Endothelial cell of umbilical vein (primary cell): ENCODE measurements at regions not wholly inside any gene's neighbourhood (a gene's known extent, or its start where the extent isn't known, plus 50 kb on each side); places are given as distances from the start of the nearest gene placed in this dataset.

Experiments
- BruUV-seq: library from RNA; stranded (reverse); fragments of 400-500 nt; replicated peaks from 2 replicates; lab custom pipeline; 2021; lab: Mats Ljungman, UMichigan
- CTCF ChIA-PET: fragments of 300-600, 350-600 bp; sonication (Branson Sonifier 250); formaldehyde crosslinking; loops from one replicate; lab custom pipeline; 2021; ENCODE audit warnings: antibody characterized with exemption, inconsistent platforms; lab: Charles Lee
- POLR2A ChIA-PET: fragments of 300-600, 350-600 bp; sonication (Branson Sonifier 250); formaldehyde crosslinking; loops from one replicate; lab custom pipeline; 2021; ENCODE audit warnings: antibody characterized with exemption, inconsistent platforms; lab: Charles Lee
- DNase-seq: peaks from one replicate; pipeline ENCODE4 v3.0.0-alpha.2; 2011; ENCODE audit warnings: low read depth, low spot score
- FAIRE-seq: peaks from 2 replicates; lab custom pipeline; 2011; peaks lifted over from hg19 to GRCh38; lab: Jason Lieb, UNC
- H2AFZ ChIP-seq: 2 replicates; pipeline ENCODE4 v1.6.0; 2012; ENCODE audit warnings: low read depth, low read length, control low read depth, inconsistent platforms
- H3K27ac ChIP-seq: 2 replicates; pipeline ENCODE4 v1.5.1; 2011; ENCODE audit warnings: low read depth, mild to moderate bottlenecking, control low read depth, low read length, moderate library complexity; ENCODE audit not compliant: insufficient read depth
- H3K27me3 ChIP-seq, 2 experiments: 2 replicates each; pipeline versions ENCODE4 v1.6.0 to v1.6.1; 2011; ENCODE audit warnings: low read length in 2 of 2, mixed read lengths in 1 of 2; ENCODE audit not compliant: control insufficient read depth in 2 of 2, insufficient read depth in 2 of 2
- H3K36me3 ChIP-seq, 2 experiments: 2 replicates in 1 of 2; 3 replicates in 1 of 2; pipeline ENCODE4 v1.5.1; 2011; ENCODE audit warnings: low read length in 2 of 2, mild to moderate bottlenecking in 1 of 2, moderate library complexity in 1 of 2; ENCODE audit not compliant: control insufficient read depth in 2 of 2, insufficient read depth in 2 of 2; ENCODE audit errors: extremely low read depth in 1 of 2
- H3K4me1 ChIP-seq: 3 replicates; pipeline ENCODE4 v1.5.1; 2011; ENCODE audit warnings: mild to moderate bottlenecking, low read length; ENCODE audit not compliant: control insufficient read depth, insufficient read depth; ENCODE audit errors: extremely low read depth
- H3K4me2 ChIP-seq: 2 replicates; pipeline ENCODE4 v1.6.1; 2011; ENCODE audit warnings: low read length, control low read depth, mixed read lengths; ENCODE audit not compliant: insufficient read depth
- H3K4me3 ChIP-seq, 3 experiments: fragments of 200-600 bp in 1 of 3; sonication (generic), shearing (Covaris generic) in 1 of 3; replicated peaks in 1 of 3; 2 replicates each; pipeline ENCODE4 v1.5.1; 2011 to 2016; ENCODE audit warnings: control low read depth in 3 of 3, low read length in 3 of 3, mild to moderate bottlenecking in 2 of 3, inconsistent platforms in 1 of 3, low read depth in 1 of 3, moderate library complexity in 1 of 3; ENCODE audit not compliant: insufficient read depth in 1 of 3
- H3K79me2 ChIP-seq: 2 replicates; pipeline ENCODE4 v1.6.0; 2012; ENCODE audit warnings: low read length, inconsistent platforms; ENCODE audit not compliant: control insufficient read depth, insufficient read depth
- H3K9ac ChIP-seq: replicated peaks from 2 replicates; pipeline ENCODE3; 2011; ENCODE audit warnings: low read length, control low read depth; ENCODE audit not compliant: insufficient read depth; ENCODE audit errors: extremely low read depth
- H3K9me1 ChIP-seq: replicated peaks from 3 replicates; pipeline ENCODE4 v1.6.0; 2011; ENCODE audit warnings: mild to moderate bottlenecking, low read length; ENCODE audit not compliant: control insufficient read depth, insufficient read depth; ENCODE audit errors: extremely low read depth
- H3K9me3 ChIP-seq: replicated peaks from 2 replicates; pipeline ENCODE4 v1.5.1; 2012; ENCODE audit warnings: low read length, inconsistent platforms; ENCODE audit not compliant: control insufficient read depth, insufficient read depth
- H4K20me1 ChIP-seq: replicated peaks from 2 replicates; pipeline ENCODE3; 2011; ENCODE audit warnings: mild to moderate bottlenecking, low read length; ENCODE audit not compliant: control insufficient read depth, insufficient read depth; ENCODE audit errors: extremely low read depth
- EZH2 ChIP-seq: IDR thresholded peaks from 2 replicates; pipeline ENCODE4 v1.6.1; 2012; ENCODE audit warnings: borderline replicate concordance, low read depth, mild to moderate bottlenecking, moderate library complexity, low read length, inconsistent platforms; ENCODE audit not compliant: severe bottlenecking
- FOS ChIP-seq: IDR thresholded peaks from 2 replicates; pipeline ENCODE4 v1.6.1; 2011; ENCODE audit warnings: mild to moderate bottlenecking, low read length, moderate library complexity, borderline replicate concordance; ENCODE audit not compliant: insufficient read depth
- GATA2 ChIP-seq: IDR thresholded peaks from 2 replicates; pipeline ENCODE4 v1.7.0; 2011; ENCODE audit warnings: low read depth, mild to moderate bottlenecking, moderate library complexity, mixed read lengths, low read length; ENCODE audit not compliant: insufficient read length, insufficient read depth
- MYC ChIP-seq: IDR thresholded peaks from one replicate; pipeline ENCODE4 v1.6.1; 2011; ENCODE audit warnings: mild to moderate bottlenecking, low read depth, low read length
- POLR2A ChIP-seq: IDR thresholded peaks from 2 replicates; pipeline ENCODE4 v1.6.1; 2012; ENCODE audit warnings: low read depth, mild to moderate bottlenecking, control low read depth, low read length
- POLR2AphosphoS5 ChIP-seq: IDR thresholded peaks from 2 replicates; pipeline ENCODE4 v1.6.1; 2012; ENCODE audit warnings: low read depth, mild to moderate bottlenecking, control low read depth, low read length, moderate library complexity; ENCODE audit not compliant: insufficient read depth
- dilution Hi-C: fragments of 300-500 bp; cut with MboI; formaldehyde crosslinking; loops from one replicate; pipeline ENCODE4 v1.15.0; 2019; ENCODE audit warnings: low sequenced_read_pairs; ENCODE audit not compliant: extremely low pct_ligation_motif_present
- intact Hi-C: fragments of 100-400 bp; cut with micrococcal nuclease; formaldehyde crosslinking; loops from one replicate; pipeline ENCODE4 v1.10.0; 2022

DNA sequence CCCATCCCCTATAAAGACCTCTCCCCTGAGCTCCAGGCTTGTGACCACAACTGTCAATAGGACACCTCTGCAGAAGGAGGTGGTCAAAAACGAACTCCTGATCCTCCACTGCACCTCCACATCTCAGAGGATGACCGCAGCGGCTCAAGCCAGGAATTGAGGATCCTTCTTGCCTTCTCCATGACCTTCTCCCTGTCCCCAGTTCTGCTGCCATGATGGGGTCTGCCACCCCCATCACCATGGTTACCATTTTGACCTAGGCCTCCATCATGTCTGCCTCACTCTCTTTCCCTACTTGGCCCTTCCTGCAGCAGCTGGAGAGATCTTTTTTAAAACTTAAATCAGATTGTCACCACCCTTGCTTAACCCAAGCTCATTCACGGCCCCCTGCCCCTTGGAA is 81.3 kb upstream of the LINGO1 start:
- Histone ChIP-seq H3K79me2 (no peaks in the 10 kb centered on the region), H3K27ac (no peak overlapping the region), H3K4me3 (no peak overlapping the region), H3K4me2 (no peak overlapping the region), H2AFZ (no peak overlapping the region), H3K9me1 (no peaks in the 10 kb centered on the region), H3K9me3 (no peaks in the 10 kb centered on the region), H3K4me1 (no peaks in the 10 kb centered on the region), H4K20me1 (no peaks in the 10 kb centered on the region), H3K36me3 (no peaks in the 10 kb centered on the region), H3K9ac (no peak overlapping the region), H3K27me3 (no peaks in the 10 kb centered on the region)
- ChIA-PET POLR2A (no interaction called here), CTCF (no interaction called here)
- intact Hi-C loops (loop anchor here (5.0 kb wide), 1 partner anchor 48 kb away; no protein-coding TSS in a partner anchor), dilution Hi-C loops (no loop called here)
- FAIRE-seq = no peak
- BruUV-seq = no TSS peak
- TF ChIP-seq POLR2A (no peak), MYC (no peak), EZH2 (no peak), FOS (no peak)
- no peak for DNase-seq

DNA sequence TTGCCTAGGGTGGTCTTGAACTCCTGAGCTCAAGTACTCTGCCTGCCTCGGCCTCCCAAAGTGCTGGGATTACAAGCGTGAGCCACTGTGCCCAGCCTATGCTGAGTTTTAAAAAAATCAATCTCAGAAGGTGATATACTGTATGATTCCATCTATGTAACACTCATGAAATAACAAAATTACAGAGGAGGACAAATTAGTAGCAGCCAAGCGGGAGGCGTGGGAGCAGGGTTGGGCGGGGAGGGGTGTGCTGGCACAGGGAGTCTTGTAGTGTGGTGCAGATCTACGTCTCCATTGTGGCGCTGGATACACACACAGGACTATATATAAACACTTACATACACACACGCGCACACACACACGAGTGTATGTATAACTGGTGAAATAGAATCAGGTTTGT is 80.6 kb upstream of the LINGO1 start:
- intact Hi-C loops = loop anchor here (5.0 kb wide), 1 partner anchor 49 kb away; no protein-coding TSS in a partner anchor
- BruUV-seq = no TSS peak
- H3K4me3 ChIP-seq = no peak overlapping the region
- H3K9me1 ChIP-seq = no peaks in the 10 kb centered on the region
- H3K4me1 ChIP-seq = no peaks in the 10 kb centered on the region
- H3K4me2 ChIP-seq = no peak overlapping the region
- H3K9ac ChIP-seq = no peak overlapping the region
- DNase-seq (no peak), FAIRE-seq (no peak)
- TF ChIP-seq POLR2AphosphoS5 (no peak), MYC (no peak), EZH2 (no peak), FOS (no peak), GATA2 (no peak)
- no peak overlapping the region for H2AFZ ChIP-seq
- no peaks in the 10 kb centered on the region for H3K27me3 ChIP-seq
- ChIA-PET POLR2A (no interaction called here), CTCF (no interaction called here)
- no peaks in the 10 kb centered on the region for H3K79me2 ChIP-seq
- H4K20me1 ChIP-seq = no peaks in the 10 kb centered on the region
- H3K36me3 ChIP-seq = no peaks in the 10 kb centered on the region
- dilution Hi-C loops = no loop called here
- no peak overlapping the region for H3K27ac ChIP-seq
- no peaks in the 10 kb centered on the region for H3K9me3 ChIP-seq
